H1 (cell line): ENCODE measurements at regions not wholly inside any gene's neighbourhood (a gene's known extent, or its start where the extent isn't known, plus 50 kb on each side); places are given as distances from the start of the nearest gene placed in this dataset.
A peak's percentile ranks its signal among the peaks of the same experiment; 100 is the strongest.

Experiments
- CTCF ChIA-PET: fragments of 300-600 bp; sonication (Branson Sonifier 250); formaldehyde crosslinking; loops from one replicate; lab custom pipeline; 2021; ENCODE audit not compliant: partially characterized antibody; lab: Charles Lee
- POLR2A ChIA-PET: fragments of 300-600 bp; sonication (Branson Sonifier 250); formaldehyde crosslinking; loops from one replicate; lab custom pipeline; 2021; ENCODE audit warnings: inconsistent platforms; ENCODE audit not compliant: partially characterized antibody; lab: Charles Lee
- DNase-seq, 2 experiments: peaks; one replicate each; pipeline versions ENCODE4 v3.0.0 to v3.0.0-alpha.2; 2010 to 2022; ENCODE audit warnings: low spot score in 2 of 2, low read depth in 1 of 2, mixed read lengths in 1 of 2
- FAIRE-seq: peaks from 2 replicates; lab custom pipeline; 2011; peaks lifted over from hg19 to GRCh38; lab: Jason Lieb, UNC
- H2AFZ ChIP-seq: 2 replicates; pipeline ENCODE4 v1.8.1; 2012; ENCODE audit warnings: low read length, inconsistent platforms
- H2AK5ac ChIP-seq: 2 replicates; pipeline ENCODE4 v1.6.1; 2013; ENCODE audit warnings: low read depth, low read length
- H2BK120ac ChIP-seq: replicated peaks from 2 replicates; pipeline ENCODE3; 2013; ENCODE audit warnings: low read depth, low read length, inconsistent platforms
- H2BK12ac ChIP-seq: 2 replicates; pipeline ENCODE4 v1.6.1; 2013; ENCODE audit warnings: low read depth, low read length
- H2BK15ac ChIP-seq: 2 replicates; pipeline ENCODE4 v1.6.1; 2013; ENCODE audit warnings: low read length
- H2BK20ac ChIP-seq: 2 replicates; pipeline ENCODE4 v1.6.1; 2013; ENCODE audit warnings: low read length
- H2BK5ac ChIP-seq: 2 replicates; pipeline ENCODE4 v1.6.1; 2013; ENCODE audit warnings: low read depth, low read length
- H3K14ac ChIP-seq: 2 replicates; pipeline ENCODE4 v1.6.1; 2013; ENCODE audit warnings: inconsistent platforms; ENCODE audit not compliant: insufficient read length
- H3K18ac ChIP-seq: 2 replicates; pipeline ENCODE4 v1.6.1; 2013; ENCODE audit warnings: low read length; ENCODE audit errors: extremely low read depth
- H3K23ac ChIP-seq: 2 replicates; pipeline ENCODE4 v1.6.1; 2013; ENCODE audit warnings: inconsistent platforms; ENCODE audit not compliant: insufficient read length
- H3K23me2 ChIP-seq: 2 replicates; pipeline ENCODE4 v1.6.1; 2013; ENCODE audit warnings: low read depth, low read length
- H3K27ac ChIP-seq: 2 replicates; pipeline ENCODE4 v1.6.1; 2011; ENCODE audit warnings: low read depth, low read length, inconsistent platforms
- H3K27me3 ChIP-seq, 4 experiments: replicated peaks in 1 of 4; 1 replicate in 1 of 4; 2 replicates in 3 of 4; pipeline versions ENCODE4 v1.6.1 to v1.8.1; 2011 to 2013; ENCODE audit warnings: low read length in 3 of 4, mild to moderate bottlenecking in 3 of 4, inconsistent platforms in 2 of 4, mixed read lengths in 2 of 4, moderate library complexity in 1 of 4; ENCODE audit not compliant: control insufficient read depth in 3 of 4, insufficient read depth in 3 of 4; ENCODE audit errors: extremely low read depth in 1 of 4
- H3K36me3 ChIP-seq, 4 experiments: 2 replicates each; pipeline versions ENCODE4 v1.6.1 to v1.8.1; 2011 to 2013; ENCODE audit warnings: mild to moderate bottlenecking in 4 of 4, low read length in 3 of 4, moderate library complexity in 2 of 4, control low read depth in 1 of 4, inconsistent platforms in 1 of 4; ENCODE audit not compliant: insufficient read depth in 4 of 4, control insufficient read depth in 2 of 4
- H3K4ac ChIP-seq: replicated peaks from 2 replicates; pipeline ENCODE3; 2013; ENCODE audit warnings: low read length, low read depth, mixed read lengths, inconsistent platforms; ENCODE audit not compliant: insufficient read length
- H3K4me1 ChIP-seq, 4 experiments: replicated peaks in 1 of 4; 1 replicate in 1 of 4; 2 replicates in 3 of 4; pipeline versions ENCODE4 v1.6.1 to v1.8.1; 2011 to 2013; ENCODE audit warnings: low read length in 3 of 4, inconsistent platforms in 2 of 4, mixed read lengths in 1 of 4; ENCODE audit not compliant: insufficient read depth in 4 of 4, control insufficient read depth in 3 of 4
- H3K4me2 ChIP-seq, 2 experiments: 2 replicates each; pipeline versions ENCODE4 v1.6.1 to v1.8.1; 2011 to 2013; ENCODE audit warnings: low read depth in 2 of 2, low read length in 2 of 2, control low read depth in 1 of 2, inconsistent platforms in 1 of 2, mild to moderate bottlenecking in 1 of 2; ENCODE audit not compliant: insufficient read depth in 1 of 2
- H3K4me3 ChIP-seq, 4 experiments: fragments of 200-600, 300-600 bp in 1 of 4; sonication (generic), shearing (Covaris generic), sonication (Bioruptor Twin) in 1 of 4; 2 replicates each; pipeline versions ENCODE4 v1.5.1 to v1.8.1; 2011 to 2016; ENCODE audit warnings: low read length in 4 of 4, low read depth in 3 of 4, control low read depth in 2 of 4, inconsistent platforms in 2 of 4, mild to moderate bottlenecking in 2 of 4, mixed read lengths in 1 of 4, moderate library complexity in 1 of 4; ENCODE audit not compliant: insufficient read depth in 2 of 4; ENCODE audit errors: extremely low read depth in 1 of 4
- H3K56ac ChIP-seq: replicated peaks from 2 replicates; pipeline ENCODE3; 2013; ENCODE audit warnings: low read depth, mild to moderate bottlenecking, mixed read lengths, low read length, inconsistent platforms; ENCODE audit not compliant: insufficient read length
- H3K79me1 ChIP-seq: 2 replicates; pipeline ENCODE4 v1.6.1; 2013; ENCODE audit warnings: low read depth, low read length, control low read depth
- H3K79me2 ChIP-seq, 2 experiments: 2 replicates each; pipeline versions ENCODE4 v1.6.1 to v1.8.1; 2012 to 2013; ENCODE audit warnings: low read length in 2 of 2, mild to moderate bottlenecking in 2 of 2, inconsistent platforms in 1 of 2; ENCODE audit not compliant: insufficient read depth in 2 of 2, control insufficient read depth in 1 of 2
- H3K9ac ChIP-seq, 4 experiments: replicated peaks in 1 of 4; 1 replicate in 1 of 4; 2 replicates in 3 of 4; pipeline versions ENCODE4 v1.6.1 to v1.8.1; 2011 to 2013; ENCODE audit warnings: low read depth in 3 of 4, low read length in 3 of 4, control low read depth in 2 of 4, mild to moderate bottlenecking in 2 of 4, moderate library complexity in 2 of 4, inconsistent platforms in 1 of 4; ENCODE audit errors: extremely low read depth in 1 of 4
- H3K9me3 ChIP-seq, 2 experiments: 2 replicates each; pipeline versions ENCODE4 v1.6.1 to v1.8.1; 2012 to 2013; ENCODE audit warnings: mild to moderate bottlenecking in 2 of 2, moderate library complexity in 2 of 2, control low read depth in 1 of 2, inconsistent platforms in 1 of 2, low read depth in 1 of 2, low read length in 1 of 2, mixed read lengths in 1 of 2; ENCODE audit not compliant: insufficient read depth in 2 of 2
- H4K20me1 ChIP-seq, 2 experiments: replicated peaks in 1 of 2; 2 replicates each; pipeline versions ENCODE3 to v1.8.1; 2011 to 2013; ENCODE audit warnings: inconsistent platforms in 2 of 2, low read length in 2 of 2, mild to moderate bottlenecking in 1 of 2; ENCODE audit not compliant: insufficient read depth in 2 of 2, control insufficient read depth in 1 of 2
- H4K5ac ChIP-seq: 2 replicates; pipeline ENCODE4 v1.6.1; 2013; ENCODE audit warnings: low read length, low read depth, mixed read lengths, inconsistent platforms; ENCODE audit not compliant: insufficient read length
- H4K8ac ChIP-seq: 2 replicates; pipeline ENCODE4 v1.8.0; 2013; ENCODE audit warnings: mild to moderate bottlenecking, moderate library complexity, low read length, inconsistent platforms; ENCODE audit not compliant: insufficient read depth; ENCODE audit errors: extremely low read depth
- H4K91ac ChIP-seq: replicated peaks from 2 replicates; pipeline ENCODE3; 2013; ENCODE audit warnings: low read length, mixed read lengths, inconsistent platforms; ENCODE audit not compliant: insufficient read length
- ASH2L ChIP-seq: fragments of 200-600, 300-600 bp; sonication (generic); IDR thresholded peaks from one replicate; pipeline ENCODE4 v1.7.1; 2017; ENCODE audit warnings: low read length
- WGBS, 2 experiments: shearing (Covaris generic) in 1 of 2; methylation state at CpG; one replicate each; pipeline versions ENCODE4 v1.1.6 to v1.1.7; 2013 to 2015; ENCODE audit warnings: low lambda C conversion rate in 2 of 2, mixed read lengths in 2 of 2, inconsistent platforms in 1 of 2, low coverage in 1 of 2, missing lambda C conversion rate in 1 of 2; ENCODE audit not compliant: insufficient replicate concordance in 2 of 2, insufficient coverage in 1 of 2, insufficient read length in 1 of 2; ENCODE audit errors: extremely low coverage in 1 of 2, missing lambda C conversion rate in 1 of 2; 5-methylcytosine and 5-hydroxymethylcytosine counted together

DNA sequence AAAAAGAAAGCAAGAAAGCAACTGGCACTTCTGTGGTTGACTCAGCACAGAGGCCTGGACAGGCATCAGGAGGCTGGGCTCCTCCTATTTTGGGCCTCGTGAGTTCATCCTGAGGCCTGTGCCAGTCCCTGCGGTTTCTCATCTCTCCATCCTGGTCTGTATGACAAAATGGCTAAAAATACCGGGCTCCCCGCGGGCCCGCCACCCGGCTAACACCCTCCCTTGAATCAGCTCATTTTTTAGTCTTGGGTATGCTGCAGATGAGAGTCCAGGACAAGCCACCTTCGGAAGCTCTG, 62.3 kb upstream of the YWHAQ start:
- Histone ChIP-seq H3K79me2 (no peaks in the 10 kb centered on the region), H3K4ac (no peak overlapping the region), H2AK5ac (no peak overlapping the region), H3K9ac (no peak overlapping the region), H3K56ac (no peak overlapping the region), H3K27ac (no peak overlapping the region), H2BK12ac (no peak overlapping the region), H3K9me3 (no peaks in the 10 kb centered on the region), H2AFZ (no peak overlapping the region), H4K20me1 (no peaks in the 10 kb centered on the region), H4K8ac (no peak overlapping the region), H3K79me1 (no peaks in the 10 kb centered on the region), H4K5ac (no peak overlapping the region), H3K4me2 (no peak overlapping the region), H2BK5ac (no peak overlapping the region), H2BK15ac (no peak overlapping the region), H3K36me3 (no peaks in the 10 kb centered on the region), H3K18ac (peak overlapping the region; percentile 20; the same call in 1 of the 2 replicates), H3K14ac (no peak overlapping the region), H3K4me3 (no peak overlapping the region), H4K91ac (no peak overlapping the region), H3K23me2 (no peaks in the 10 kb centered on the region), H3K23ac (no peak overlapping the region)
- FAIRE-seq, result no peak
- WGBS, 2 experiments, result 94% methylated on average over 8 of the region's 8 CpGs; no CpG with 5 or more reads in 1 of the 2 experiments
- POLR2A ChIA-PET, result interaction anchor here (1.3 to 1.6 kb wide), 3 partner anchors 63 to 66 kb away, joined by 4 to 7 read pairs (median 4); partner anchors contain the start of gene YWHAQ
- no peak for TF ChIP-seq ASH2L
- TF ChIP-seq, all 59 proteins: peak for 0
- Histone ChIP-seq H2BK120ac (no peak overlapping the region), H2BK20ac (no peak overlapping the region), H3K4me1 (peaks cover 0 to 12% (median 2%) of the 10 kb centered on the region in 4 experiments; a peak in 5 of 7 replicates), H3K27me3 (no peaks in the 10 kb centered on the region)
- DNase-seq, result no peak
- CTCF ChIA-PET, result interaction anchor here (0.6 to 1.5 kb wide), 5 partner anchors 9 to 77 kb away, joined by 3 to 9 read pairs (median 3); no protein-coding TSS in a partner anchor
